A673 (cell line): ENCODE measurements at regions not wholly inside any gene's neighbourhood (a gene's known extent, or its start where the extent isn't known, plus 50 kb on each side); places are given as distances from the start of the nearest gene placed in this dataset.

Source experiments
- BruUV-seq: library from RNA; stranded (reverse); fragments of 400-500 nt; replicated peaks from 2 replicates; lab custom pipeline; 2021; lab: Mats Ljungman, UMichigan
- CTCF ChIA-PET: fragments of 300-600 bp; sonication (Branson Sonifier 250); formaldehyde crosslinking; loops from one replicate; lab custom pipeline; 2022; ENCODE audit warnings: antibody characterized with exemption; lab: Charles Lee
- POLR2A ChIA-PET: fragments of 300-600 bp; sonication (Branson Sonifier 250); formaldehyde crosslinking; loops from one replicate; lab custom pipeline; 2022; ENCODE audit warnings: antibody characterized with exemption; ENCODE audit not compliant: low non-redundant PET; lab: Charles Lee
- DNase-seq: peaks from one replicate; pipeline ENCODE4 v3.0.0-alpha.2; 2015; ENCODE audit warnings: low spot score
- H3K27ac ChIP-seq: fragments of 200-600 bp; sonication (generic); 2 replicates; pipeline ENCODE4 v1.5.1; 2016; ENCODE audit warnings: mixed run types, low read depth, mild to moderate bottlenecking, mixed read lengths, antibody characterized with exemption, low read length; ENCODE audit not compliant: poor library complexity, severe bottlenecking
- H3K27me3 ChIP-seq: fragments of 200-600 bp; sonication (generic); replicated peaks from 2 replicates; pipeline ENCODE4 v1.6.1; 2017; ENCODE audit warnings: mixed run types, low read depth, mild to moderate bottlenecking, mixed read lengths, antibody characterized with exemption, low read length; ENCODE audit not compliant: insufficient read depth, poor library complexity
- H3K36me3 ChIP-seq: fragments of 200-600 bp; sonication (generic); 2 replicates; pipeline ENCODE4 v1.6.1; 2016; ENCODE audit warnings: mixed run types, mild to moderate bottlenecking, mixed read lengths, antibody characterized with exemption, low read length; ENCODE audit not compliant: insufficient read depth, poor library complexity, severe bottlenecking
- H3K4me1 ChIP-seq: fragments of 200-600 bp; sonication (generic); 2 replicates; pipeline ENCODE4 v1.6.1; 2017; ENCODE audit warnings: mixed run types, mild to moderate bottlenecking, mixed read lengths, antibody characterized with exemption, low read length; ENCODE audit not compliant: insufficient read depth, poor library complexity, severe bottlenecking
- H3K4me3 ChIP-seq: fragments of 200-600 bp; sonication (generic); 2 replicates; pipeline ENCODE4 v1.5.1; 2016; ENCODE audit warnings: low read depth, mixed run types, mild to moderate bottlenecking, mixed read lengths, low read length; ENCODE audit not compliant: poor library complexity, severe bottlenecking
- H3K9me3 ChIP-seq: fragments of 200-600 bp; sonication (generic); 2 replicates; pipeline ENCODE4 v1.6.1; 2016; ENCODE audit warnings: mixed run types, low read depth, mild to moderate bottlenecking, mixed read lengths, antibody characterized with exemption, low read length; ENCODE audit not compliant: poor library complexity, severe bottlenecking
- CTCF ChIP-seq: fragments of 300-800, 200-600 bp; sonication (generic); conservative IDR thresholded peaks from 2 replicates; pipeline ENCODE4 v1.5.1; 2017; ENCODE audit warnings: low read depth, mild to moderate bottlenecking, antibody characterized with exemption, low read length, moderate library complexity, mixed read lengths
- EZH2 ChIP-seq: fragments of 200-600 bp; sonication (generic); IDR thresholded peaks from 2 replicates; pipeline ENCODE4 v1.6.1; 2017; ENCODE audit warnings: borderline replicate concordance, low read depth, mild to moderate bottlenecking, mixed read lengths, antibody characterized with exemption, low read length; ENCODE audit not compliant: poor library complexity, severe bottlenecking
- intact Hi-C: fragments of 100-400 bp; cut with micrococcal nuclease; formaldehyde crosslinking; loops from one replicate; pipeline ENCODE4 v1.10.0; 2022; ENCODE audit not compliant: unreplicated experiment

GRCh38 chr3:187920913-187921312 is 175.6 kb upstream of the BCL6 start:
- intact Hi-C loops: no loop called here
- Histone ChIP-seq H3K27me3 (no peaks in the 10 kb centered on the region), H3K4me3 (no peak overlapping the region), H3K36me3 (no peaks in the 10 kb centered on the region), H3K9me3 (peaks cover 8% of the 10 kb centered on the region), H3K4me1 (no peaks in the 10 kb centered on the region), H3K27ac (no peak overlapping the region)
- DNase-seq: no peak
- TF ChIP-seq EZH2 (no peak), CTCF (no peak)
- BruUV-seq: no TSS peak
- POLR2A ChIA-PET: no interaction called here
- CTCF ChIA-PET: no interaction called here

DNA sequence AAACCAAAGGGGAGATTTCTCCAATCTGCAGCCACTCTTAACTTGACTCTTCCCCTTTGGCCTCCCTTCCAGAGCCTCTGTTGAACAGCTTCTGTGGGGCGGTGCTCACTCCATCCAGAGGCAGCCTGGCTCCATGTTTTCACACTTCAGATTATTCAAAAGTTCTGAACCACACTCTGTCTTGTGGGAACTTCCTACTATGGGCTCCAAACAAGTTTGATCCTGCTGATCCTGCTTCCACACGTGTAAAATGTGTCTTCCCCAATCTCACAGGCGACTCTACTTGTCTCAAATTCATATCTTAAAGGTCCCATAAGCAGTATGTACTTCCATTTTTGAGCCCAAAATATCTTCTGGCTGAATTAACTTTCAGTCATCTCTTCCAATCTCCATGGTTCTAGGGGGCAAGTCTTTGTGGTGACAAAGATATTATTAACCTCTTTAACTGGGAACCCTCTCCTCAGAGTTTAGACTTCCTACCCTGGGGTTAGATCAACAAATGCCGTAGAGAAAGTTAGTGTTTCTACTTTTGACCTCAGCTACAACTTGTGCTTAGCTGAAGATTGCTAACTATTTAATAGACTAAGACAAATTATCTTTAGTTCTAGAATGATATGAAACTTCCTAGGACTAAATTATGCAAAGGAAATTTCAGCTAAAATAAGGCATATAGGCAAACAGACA is 176.3 kb upstream of the BCL6 start:
- DNase-seq: no peak
- ChIA-PET POLR2A (interaction anchor here (0.6 kb wide), 1 partner anchor 10 kb away, joined by 4 read pairs; no protein-coding TSS in a partner anchor), CTCF (no interaction called here)
- no peak for TF ChIP-seq CTCF
- TF ChIP-seq EZH2: no peak
- Histone ChIP-seq H3K36me3 (no peaks in the 10 kb centered on the region), H3K27ac (no peak overlapping the region), H3K27me3 (no peaks in the 10 kb centered on the region), H3K9me3 (peaks cover 8% of the 10 kb centered on the region), H3K4me3 (no peak overlapping the region), H3K4me1 (no peaks in the 10 kb centered on the region)
- intact Hi-C loops: no loop called here
- no TSS peak for BruUV-seq

GRCh38 chr3:187922704-187923416 is 177.6 kb upstream of the BCL6 start:
- no TSS peak for BruUV-seq
- H3K27ac ChIP-seq: no peak overlapping the region
- H3K36me3 ChIP-seq: no peaks in the 10 kb centered on the region
- intact Hi-C loops: no loop called here
- ChIA-PET CTCF (no interaction called here), POLR2A (no interaction called here)
- no peak for TF ChIP-seq EZH2
- TF ChIP-seq CTCF: no peak
- DNase-seq: no peak
- H3K27me3 ChIP-seq: no peaks in the 10 kb centered on the region
- H3K4me3 ChIP-seq: no peak overlapping the region
- peaks cover 8% of the 10 kb centered on the region for H3K9me3 ChIP-seq
- H3K4me1 ChIP-seq: no peaks in the 10 kb centered on the region
